IPS-15b (cell line): ENCODE measurements at regions not wholly inside any gene's neighbourhood (a gene's known extent, or its start where the extent isn't known, plus 50 kb on each side); places are given as distances from the start of the nearest gene placed in this dataset.

Source experiments
- H3K27me3 ChIP-seq: one replicate; pipeline ENCODE4 v1.6.1; 2013; ENCODE audit warnings: low read length; ENCODE audit not compliant: control insufficient read depth, insufficient read depth
- H3K36me3 ChIP-seq: one replicate; pipeline ENCODE4 v1.6.1; 2013; ENCODE audit warnings: low read length; ENCODE audit not compliant: control insufficient read depth, insufficient read depth
- H3K4me1 ChIP-seq: one replicate; pipeline ENCODE4 v1.6.1; 2013; ENCODE audit warnings: mild to moderate bottlenecking, low read length; ENCODE audit not compliant: control insufficient read depth, insufficient read depth
- H3K4me3 ChIP-seq: one replicate; pipeline ENCODE4 v1.5.1; 2013; ENCODE audit warnings: low read depth, low read length
- H3K9ac ChIP-seq: one replicate; pipeline ENCODE4 v1.6.1; 2013; ENCODE audit warnings: low read depth, mild to moderate bottlenecking, low read length
- H3K9me3 ChIP-seq: one replicate; pipeline ENCODE4 v1.6.1; 2013; ENCODE audit warnings: mild to moderate bottlenecking, low read length; ENCODE audit not compliant: control insufficient read depth, insufficient read depth

GRCh38 chr5:164881442-164881841, 1376.0 kb downstream of the MAT2B start:
- Histone ChIP-seq H3K36me3 (no peaks in the 10 kb centered on the region), H3K9me3 (no peaks in the 10 kb centered on the region), H3K9ac (no peak overlapping the region), H3K4me3 (no peak overlapping the region), H3K4me1 (no peaks in the 10 kb centered on the region), H3K27me3 (no peaks in the 10 kb centered on the region)

GRCh38 chr5:164885179-164885578, 1379.8 kb downstream of the MAT2B start:
- no peaks in the 10 kb centered on the region for H3K27me3 ChIP-seq
- H3K9me3 ChIP-seq: no peaks in the 10 kb centered on the region
- no peaks in the 10 kb centered on the region for H3K4me1 ChIP-seq
- H3K9ac ChIP-seq: no peak overlapping the region
- no peaks in the 10 kb centered on the region for H3K36me3 ChIP-seq
- no peak overlapping the region for H3K4me3 ChIP-seq

- H3K4me3 ChIP-seq: no peak overlapping the region
- H3K9me3 ChIP-seq: no peaks in the 10 kb centered on the region
- H3K27me3 ChIP-seq: no peaks in the 10 kb centered on the region
- H3K36me3 ChIP-seq: no peaks in the 10 kb centered on the region
- no peaks in the 10 kb centered on the region for H3K4me1 ChIP-seq
- H3K9ac ChIP-seq: no peak overlapping the region
Observed at GRCh38 chr5:164893071-164893470, 1387.7 kb downstream of the MAT2B start.

GRCh38 chr5:164898705-164899104, 1393.3 kb downstream of the MAT2B start:
- no peak overlapping the region for H3K9ac ChIP-seq
- H3K4me1 ChIP-seq: no peaks in the 10 kb centered on the region
- H3K9me3 ChIP-seq: no peaks in the 10 kb centered on the region

GRCh38 chr5:164909673-164910072, 1404.3 kb downstream of the MAT2B start:
- Histone ChIP-seq H3K36me3 (no peaks in the 10 kb centered on the region), H3K27me3 (no peaks in the 10 kb centered on the region), H3K9ac (no peak overlapping the region), H3K4me1 (no peaks in the 10 kb centered on the region), H3K9me3 (no peaks in the 10 kb centered on the region), H3K4me3 (no peak overlapping the region)

More at GRCh38 chr5:164898705-164899104, 1393.3 kb downstream of the MAT2B start:
- no peak overlapping the region for H3K4me3 ChIP-seq
- no peaks in the 10 kb centered on the region for H3K27me3 ChIP-seq
- H3K36me3 ChIP-seq: no peaks in the 10 kb centered on the region

GRCh38 chr5:164921722-164922121, 1416.3 kb downstream of the MAT2B start:
- Histone ChIP-seq H3K9ac (no peak overlapping the region), H3K36me3 (no peaks in the 10 kb centered on the region), H3K4me1 (no peaks in the 10 kb centered on the region), H3K4me3 (no peak overlapping the region), H3K27me3 (no peaks in the 10 kb centered on the region), H3K9me3 (no peaks in the 10 kb centered on the region)

- H3K4me3 ChIP-seq: no peak overlapping the region
- H3K27me3 ChIP-seq: no peaks in the 10 kb centered on the region
- H3K4me1 ChIP-seq: no peaks in the 10 kb centered on the region
- no peaks in the 10 kb centered on the region for H3K36me3 ChIP-seq
- H3K9ac ChIP-seq: no peak overlapping the region
- no peaks in the 10 kb centered on the region for H3K9me3 ChIP-seq
Observed at GRCh38 chr5:164934039-164934438, 1428.6 kb downstream of the MAT2B start.

GRCh38 chr5:164934561-164934960, 1429.1 kb downstream of the MAT2B start:
- Histone ChIP-seq H3K4me3 (no peak overlapping the region), H3K9ac (no peak overlapping the region), H3K4me1 (no peaks in the 10 kb centered on the region), H3K36me3 (no peaks in the 10 kb centered on the region), H3K9me3 (no peaks in the 10 kb centered on the region), H3K27me3 (no peaks in the 10 kb centered on the region)

- H3K36me3 ChIP-seq: no peaks in the 10 kb centered on the region
- no peaks in the 10 kb centered on the region for H3K27me3 ChIP-seq
- H3K9me3 ChIP-seq: no peaks in the 10 kb centered on the region
- H3K9ac ChIP-seq: no peak overlapping the region
- H3K4me1 ChIP-seq: no peaks in the 10 kb centered on the region
- no peak overlapping the region for H3K4me3 ChIP-seq
Observed at GRCh38 chr5:164941132-164941531, 1435.7 kb downstream of the MAT2B start.

- Histone ChIP-seq H3K36me3 (no peaks in the 10 kb centered on the region), H3K9ac (no peak overlapping the region), H3K4me1 (no peaks in the 10 kb centered on the region), H3K4me3 (no peak overlapping the region), H3K27me3 (no peaks in the 10 kb centered on the region), H3K9me3 (no peaks in the 10 kb centered on the region)
Observed at GRCh38 chr5:164950927-164951326, 1445.5 kb downstream of the MAT2B start.

- no peaks in the 10 kb centered on the region for H3K9me3 ChIP-seq
- no peaks in the 10 kb centered on the region for H3K4me1 ChIP-seq
Observed at GRCh38 chr5:164951570-164951969, 1446.2 kb downstream of the MAT2B start.

GRCh38 chr5:164958688-164959087, 1453.3 kb downstream of the MAT2B start:
- H3K9me3 ChIP-seq: no peaks in the 10 kb centered on the region
- no peaks in the 10 kb centered on the region for H3K27me3 ChIP-seq
- H3K4me3 ChIP-seq: no peak overlapping the region
- no peak overlapping the region for H3K9ac ChIP-seq
- H3K4me1 ChIP-seq: no peaks in the 10 kb centered on the region
- H3K36me3 ChIP-seq: no peaks in the 10 kb centered on the region

More at GRCh38 chr5:164951570-164951969, 1446.2 kb downstream of the MAT2B start:
- no peaks in the 10 kb centered on the region for H3K27me3 ChIP-seq
- H3K36me3 ChIP-seq: no peaks in the 10 kb centered on the region
- no peak overlapping the region for H3K4me3 ChIP-seq
- no peak overlapping the region for H3K9ac ChIP-seq

GRCh38 chr5:164959761-164960160, 1454.3 kb downstream of the MAT2B start:
- H3K4me1 ChIP-seq: no peaks in the 10 kb centered on the region
- no peak overlapping the region for H3K4me3 ChIP-seq
- H3K27me3 ChIP-seq: no peaks in the 10 kb centered on the region
- no peaks in the 10 kb centered on the region for H3K36me3 ChIP-seq
- H3K9ac ChIP-seq: no peak overlapping the region
- no peaks in the 10 kb centered on the region for H3K9me3 ChIP-seq
